MM.1S (cell line): ENCODE measurements at regions not wholly inside any gene's neighbourhood (a gene's known extent, or its start where the extent isn't known, plus 50 kb on each side); places are given as distances from the start of the nearest gene placed in this dataset.

ENCODE experiments used
- DNase-seq: peaks from one replicate; pipeline ENCODE4 v3.0.0-alpha.2; 2015
- H2AFZ ChIP-seq: fragments of 300-600 bp; sonication (generic); 2 replicates; pipeline ENCODE4 v1.6.0; 2016; ENCODE audit warnings: antibody characterized with exemption, low read length
- H3F3A ChIP-seq: fragments of 300-600 bp; sonication (generic); 2 replicates; pipeline ENCODE4 v1.6.1; 2016; ENCODE audit warnings: mild to moderate bottlenecking, antibody characterized with exemption, low read length, moderate library complexity, mixed read lengths; ENCODE audit not compliant: insufficient read depth
- H3K27ac ChIP-seq: fragments of 300-600 bp; sonication (generic); 2 replicates; pipeline ENCODE4 v1.5.1; 2016; ENCODE audit warnings: mild to moderate bottlenecking, low read length
- H3K27me3 ChIP-seq: fragments of 300-600 bp; sonication (generic); replicated peaks from 2 replicates; pipeline ENCODE4 v1.6.0; 2016; ENCODE audit warnings: low read length; ENCODE audit not compliant: insufficient read depth
- H3K36me3 ChIP-seq: fragments of 300-600 bp; sonication (generic); replicated peaks from 2 replicates; pipeline ENCODE4 v1.6.1; 2016; ENCODE audit warnings: mild to moderate bottlenecking, low read length, mixed read lengths; ENCODE audit not compliant: insufficient read depth
- H3K4me1 ChIP-seq: fragments of 300-600 bp; sonication (generic); 2 replicates; pipeline ENCODE4 v1.6.1; 2016; ENCODE audit warnings: low read length, mixed read lengths
- H3K4me2 ChIP-seq: fragments of 300-600 bp; sonication (generic); 2 replicates; pipeline ENCODE4 v1.6.0; 2016; ENCODE audit warnings: low read depth, low read length
- H3K4me3 ChIP-seq: fragments of 300-600 bp; sonication (generic); 2 replicates; pipeline ENCODE4 v1.5.1; 2016; ENCODE audit warnings: low read length, mixed read lengths
- H3K79me2 ChIP-seq: fragments of 300-600 bp; sonication (generic); 2 replicates; pipeline ENCODE4 v1.6.1; 2016; ENCODE audit warnings: mixed run types, low read length, mixed read lengths
- H3K9ac ChIP-seq: fragments of 300-600 bp; sonication (generic); 2 replicates; pipeline ENCODE4 v1.6.1; 2016; ENCODE audit warnings: low read length, mixed read lengths
- H3K9me2 ChIP-seq: fragments of 300-600 bp; sonication (generic); replicated peaks from 2 replicates; pipeline ENCODE4 v1.6.1; 2016; ENCODE audit warnings: mild to moderate bottlenecking, low read length, mixed read lengths; ENCODE audit not compliant: insufficient read depth
- H3K9me3 ChIP-seq: fragments of 300-600 bp; sonication (generic); replicated peaks from 2 replicates; pipeline ENCODE4 v1.6.1; 2016; ENCODE audit warnings: mild to moderate bottlenecking, low read length, mixed read lengths; ENCODE audit not compliant: insufficient read depth
- H4K20me1 ChIP-seq: fragments of 300-600 bp; sonication (generic); 2 replicates; pipeline ENCODE4 v1.6.1; 2016; ENCODE audit warnings: mild to moderate bottlenecking, low read length, moderate library complexity, mixed read lengths; ENCODE audit not compliant: insufficient read depth
- EZH2 ChIP-seq: fragments of 300-600 bp; sonication (generic); optimal IDR thresholded peaks from 2 replicates; pipeline ENCODE3; 2017; ENCODE audit warnings: low read depth, mild to moderate bottlenecking, antibody characterized with exemption, low read length, mixed read lengths
- EZH2phosphoT487 ChIP-seq: fragments of 300-600 bp; sonication (generic); IDR thresholded peaks from 2 replicates; pipeline ENCODE4 v1.6.1; 2018; ENCODE audit warnings: antibody characterized with exemption, low read length
- TF ChIP-seq, protein P1 (sequence below): fragments of 300-600 bp; sonication (generic); IDR thresholded peaks from 2 replicates; pipeline ENCODE4 v1.5.1; 2016; ENCODE audit warnings: antibody characterized with exemption, low read length, mixed read lengths

DNA sequence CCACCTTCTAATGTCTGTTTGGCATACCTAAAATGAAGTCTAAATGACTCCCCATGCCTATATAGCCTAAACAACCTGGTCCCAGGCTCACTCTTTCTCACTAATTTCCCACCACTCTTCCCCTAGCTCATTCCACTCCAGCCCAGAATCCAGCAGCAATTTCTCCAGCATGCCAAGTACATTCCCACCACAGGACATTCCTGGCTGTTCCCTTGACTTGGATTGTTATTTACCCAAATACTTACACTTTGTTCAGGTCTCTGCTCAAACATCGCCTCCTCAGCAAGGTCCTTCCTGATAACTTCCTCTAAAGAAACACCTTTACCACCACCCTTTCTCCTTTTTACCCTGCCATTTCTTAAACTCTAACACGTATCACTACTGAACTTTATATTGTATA, 743.4 kb downstream of the RPS29 start:
- Histone ChIP-seq H3K27ac (no peak overlapping the region), H3K79me2 (no peaks in the 10 kb centered on the region), H3F3A (no peaks in the 10 kb centered on the region), H4K20me1 (no peaks in the 10 kb centered on the region), H3K9me3 (no peaks in the 10 kb centered on the region), H2AFZ (no peak overlapping the region), H3K4me1 (no peaks in the 10 kb centered on the region), H3K9me2 (no peaks in the 10 kb centered on the region), H3K9ac (no peak overlapping the region), H3K36me3 (no peaks in the 10 kb centered on the region), H3K4me3 (no peak overlapping the region), H3K4me2 (no peak overlapping the region), H3K27me3 (no peaks in the 10 kb centered on the region)
- DNase-seq: no peak
- TF ChIP-seq, protein P1, sequence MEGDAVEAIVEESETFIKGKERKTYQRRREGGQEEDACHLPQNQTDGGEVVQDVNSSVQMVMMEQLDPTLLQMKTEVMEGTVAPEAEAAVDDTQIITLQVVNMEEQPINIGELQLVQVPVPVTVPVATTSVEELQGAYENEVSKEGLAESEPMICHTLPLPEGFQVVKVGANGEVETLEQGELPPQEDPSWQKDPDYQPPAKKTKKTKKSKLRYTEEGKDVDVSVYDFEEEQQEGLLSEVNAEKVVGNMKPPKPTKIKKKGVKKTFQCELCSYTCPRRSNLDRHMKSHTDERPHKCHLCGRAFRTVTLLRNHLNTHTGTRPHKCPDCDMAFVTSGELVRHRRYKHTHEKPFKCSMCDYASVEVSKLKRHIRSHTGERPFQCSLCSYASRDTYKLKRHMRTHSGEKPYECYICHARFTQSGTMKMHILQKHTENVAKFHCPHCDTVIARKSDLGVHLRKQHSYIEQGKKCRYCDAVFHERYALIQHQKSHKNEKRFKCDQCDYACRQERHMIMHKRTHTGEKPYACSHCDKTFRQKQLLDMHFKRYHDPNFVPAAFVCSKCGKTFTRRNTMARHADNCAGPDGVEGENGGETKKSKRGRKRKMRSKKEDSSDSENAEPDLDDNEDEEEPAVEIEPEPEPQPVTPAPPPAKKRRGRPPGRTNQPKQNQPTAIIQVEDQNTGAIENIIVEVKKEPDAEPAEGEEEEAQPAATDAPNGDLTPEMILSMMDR: no peak
- TF ChIP-seq EZH2phosphoT487: no peak

- Histone ChIP-seq H3K9ac (no peak overlapping the region), H3K27me3 (no peaks in the 10 kb centered on the region), H4K20me1 (no peaks in the 10 kb centered on the region), H3K4me3 (no peak overlapping the region), H2AFZ (no peak overlapping the region), H3K9me2 (no peaks in the 10 kb centered on the region), H3K36me3 (no peaks in the 10 kb centered on the region), H3K79me2 (no peaks in the 10 kb centered on the region), H3K9me3 (no peaks in the 10 kb centered on the region), H3K4me2 (no peak overlapping the region), H3F3A (no peaks in the 10 kb centered on the region), H3K4me1 (no peaks in the 10 kb centered on the region), H3K27ac (no peak overlapping the region)
- TF ChIP-seq EZH2phosphoT487: no peak
- TF ChIP-seq EZH2: no peak
- TF ChIP-seq, protein P1: no peak
- DNase-seq: no peak
Observed at GRCh38 chr14:48826058-48826457, 760.1 kb downstream of the RPS29 start.

- Histone ChIP-seq H3F3A (no peaks in the 10 kb centered on the region), H4K20me1 (no peaks in the 10 kb centered on the region), H2AFZ (no peak overlapping the region), H3K9ac (no peak overlapping the region), H3K27ac (no peak overlapping the region), H3K9me3 (no peaks in the 10 kb centered on the region), H3K4me1 (no peaks in the 10 kb centered on the region), H3K4me3 (no peak overlapping the region), H3K27me3 (no peaks in the 10 kb centered on the region), H3K9me2 (no peaks in the 10 kb centered on the region), H3K36me3 (no peaks in the 10 kb centered on the region), H3K4me2 (no peak overlapping the region), H3K79me2 (no peaks in the 10 kb centered on the region)
- TF ChIP-seq EZH2phosphoT487: no peak
- TF ChIP-seq EZH2: no peak
- TF ChIP-seq, protein P1: no peak
- no peak for DNase-seq
Observed at GRCh38 chr14:48814562-48814961, 771.6 kb downstream of the RPS29 start.

- Histone ChIP-seq H2AFZ (no peak overlapping the region), H3K27me3 (no peaks in the 10 kb centered on the region), H3K79me2 (no peaks in the 10 kb centered on the region), H3F3A (no peaks in the 10 kb centered on the region), H3K4me3 (no peak overlapping the region), H3K27ac (no peak overlapping the region), H4K20me1 (no peaks in the 10 kb centered on the region), H3K9me2 (no peaks in the 10 kb centered on the region), H3K4me2 (no peak overlapping the region), H3K36me3 (no peaks in the 10 kb centered on the region), H3K9ac (no peak overlapping the region), H3K4me1 (no peaks in the 10 kb centered on the region), H3K9me3 (no peaks in the 10 kb centered on the region)
- TF ChIP-seq EZH2: no peak
- TF ChIP-seq, protein P1: no peak
- no peak for TF ChIP-seq EZH2phosphoT487
- DNase-seq: no peak
Observed at GRCh38 chr14:48805315-48805714, 780.9 kb downstream of the RPS29 start.
